GM11168 (cell line): ENCODE measurements at regions not wholly inside any gene's neighbourhood (a gene's known extent, or its start where the extent isn't known, plus 50 kb on each side); places are given as distances from the start of the nearest gene placed in this dataset.
"Not testable (repeated sequence)": the region's sequence is repeated elsewhere in the genome, so short reads cannot be mapped to it uniquely, and the experiment has no call there.

Experiments used
- in situ Hi-C: fragments of 300-500 bp; cut with MboI; formaldehyde crosslinking; loops from one replicate; pipeline ENCODE4 v1.12.0; 2022; ENCODE audit warnings: low sequenced_read_pairs; ENCODE audit not compliant: unreplicated experiment

DNA sequence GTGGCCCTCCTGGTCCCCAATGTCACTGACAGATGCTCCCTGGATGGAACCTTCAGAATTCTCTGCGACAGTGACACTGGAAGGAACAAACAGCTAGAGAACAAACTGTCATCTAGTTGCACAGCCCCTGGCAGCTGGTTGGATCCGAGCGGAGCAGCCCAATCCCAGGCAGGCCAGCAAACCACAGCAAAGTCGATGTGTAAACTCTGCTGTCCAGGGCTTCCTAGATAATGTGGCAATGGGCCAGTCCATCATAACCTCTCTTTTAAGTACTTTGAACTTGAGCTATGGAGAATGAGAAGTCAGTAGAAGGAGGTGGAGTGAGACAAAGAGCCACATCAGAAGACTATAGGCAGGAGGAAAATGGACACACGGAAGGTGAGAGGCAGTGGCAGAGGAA, 323.0 kb downstream of the CBLN1 start:
- in situ Hi-C loops: no loop called here

DNA sequence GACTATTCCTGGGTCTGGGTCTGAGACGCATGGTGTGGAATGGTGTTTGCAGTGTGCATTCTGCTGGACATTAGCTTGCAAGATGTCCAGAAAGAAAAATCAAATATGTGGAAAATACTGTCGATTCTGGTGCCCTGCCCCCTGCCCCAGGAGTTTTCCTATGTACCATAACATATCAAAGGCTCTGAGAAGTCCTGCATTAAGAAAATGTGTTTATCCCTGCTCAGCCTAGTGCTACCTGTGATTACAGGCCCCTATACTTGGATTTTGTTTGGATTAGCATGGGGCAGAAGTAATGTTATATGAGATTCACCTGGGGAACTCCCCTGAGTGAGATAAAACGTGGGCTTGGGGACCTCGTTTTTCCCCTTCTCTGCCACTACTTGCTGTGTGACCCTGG, 325.0 kb downstream of the CBLN1 start:
- in situ Hi-C loops: no loop called here

DNA sequence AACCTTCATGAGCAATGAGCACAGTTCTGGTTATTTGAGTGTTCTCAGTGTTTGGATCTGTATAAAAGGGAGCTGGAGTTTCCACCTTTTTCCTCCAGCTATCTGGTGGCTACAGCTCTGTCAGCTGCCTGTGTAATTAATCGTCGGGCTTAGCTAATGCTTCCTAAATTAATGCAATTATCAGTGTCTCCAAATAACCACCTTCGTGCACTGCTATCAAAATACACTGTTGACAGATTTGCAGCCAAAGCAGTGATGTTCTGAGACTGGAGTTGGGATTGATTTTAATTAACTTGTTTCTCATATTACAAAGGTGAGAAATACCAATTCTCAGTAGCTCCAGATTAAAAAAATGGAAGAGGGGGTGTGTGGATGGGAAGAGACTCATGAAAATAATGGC, 325.8 kb downstream of the CBLN1 start:
- in situ Hi-C loops: no loop called here

DNA sequence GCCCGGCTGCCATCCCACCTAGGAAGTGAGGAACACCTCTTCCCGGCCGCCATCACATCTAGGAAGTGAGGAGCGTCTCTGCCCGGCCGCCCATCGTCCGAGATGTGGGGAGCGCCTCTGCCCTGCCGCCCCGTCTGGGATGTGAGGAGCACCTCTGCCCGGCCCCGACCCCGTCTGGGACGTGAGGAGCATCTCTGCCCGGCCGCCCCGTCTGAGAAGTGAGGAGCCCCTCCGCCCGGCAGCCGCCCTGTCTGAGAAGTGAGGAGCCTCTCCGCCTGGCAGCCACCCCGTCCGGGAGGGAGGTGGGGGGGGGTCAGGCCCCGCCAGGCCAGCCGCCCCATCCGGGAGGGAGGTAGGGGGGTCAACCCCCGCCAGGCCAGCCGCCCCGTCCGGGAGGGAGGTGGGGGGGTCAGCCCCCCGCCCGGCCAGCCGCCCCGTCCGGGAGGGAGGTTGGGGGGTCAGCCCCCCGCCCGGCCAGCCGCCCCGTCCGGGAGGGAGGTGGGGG, 330.0 kb downstream of the CBLN1 start:
- in situ Hi-C loops: not testable (repeated sequence)

DNA sequence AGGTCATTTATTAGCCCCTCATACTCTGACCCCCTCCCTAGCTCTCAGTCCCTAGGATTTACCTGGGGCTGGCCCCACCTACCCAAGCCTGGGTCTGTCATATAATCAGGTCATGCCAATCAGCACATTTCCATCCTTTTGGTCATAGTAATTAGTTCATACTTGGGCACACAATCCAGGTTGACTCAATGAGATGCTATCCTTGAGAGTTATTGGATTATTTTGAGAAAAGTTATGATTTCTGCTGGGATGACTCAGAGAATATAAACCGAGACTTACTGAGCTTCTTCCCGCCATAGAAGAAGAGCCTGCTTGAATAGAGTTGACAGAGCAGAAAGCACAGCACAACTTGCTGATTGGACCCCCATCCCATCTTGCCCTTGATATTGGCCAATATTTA, 331.5 kb downstream of the CBLN1 start:
- in situ Hi-C loops: no loop called here

DNA sequence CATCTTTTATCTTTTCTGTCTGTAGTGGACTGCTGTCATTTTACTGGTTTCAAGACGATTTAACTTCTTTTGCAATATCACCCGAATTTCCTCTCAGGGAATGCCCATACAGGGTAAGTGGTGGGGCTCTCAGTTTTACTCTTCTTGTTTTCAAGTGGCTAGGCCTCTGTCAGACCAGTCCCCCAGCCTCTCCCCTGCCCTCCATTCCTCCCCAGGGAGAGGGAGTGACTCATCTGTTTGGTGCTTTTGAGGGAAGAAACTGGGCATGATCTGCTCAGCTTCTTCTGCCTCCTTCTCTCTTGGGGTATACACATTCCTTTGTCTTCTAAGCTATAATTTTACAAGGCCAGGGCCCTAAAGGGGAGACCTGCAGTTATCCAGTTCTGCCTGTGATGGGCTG, 332.0 kb downstream of the CBLN1 start:
- in situ Hi-C loops: no loop called here

DNA sequence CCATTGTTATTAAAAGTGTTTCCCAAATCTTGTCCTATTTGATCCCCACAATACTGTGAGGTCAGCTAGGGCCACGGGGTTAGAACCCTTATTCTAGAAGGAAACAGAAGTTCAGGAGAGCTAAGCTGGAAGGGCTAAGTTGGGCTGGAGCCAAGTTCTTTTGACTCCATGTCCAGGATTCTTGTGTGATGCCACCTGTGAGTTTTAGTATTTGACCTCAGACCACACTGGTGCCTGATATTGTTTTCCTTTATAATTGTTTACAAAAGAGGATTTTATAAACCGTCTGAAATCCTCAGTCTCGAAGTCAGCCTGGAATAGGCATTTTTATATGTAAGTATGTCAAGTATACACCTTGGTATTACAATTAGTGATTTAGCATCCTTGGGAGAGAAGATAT, 332.7 kb downstream of the CBLN1 start:
- in situ Hi-C loops: no loop called here

DNA sequence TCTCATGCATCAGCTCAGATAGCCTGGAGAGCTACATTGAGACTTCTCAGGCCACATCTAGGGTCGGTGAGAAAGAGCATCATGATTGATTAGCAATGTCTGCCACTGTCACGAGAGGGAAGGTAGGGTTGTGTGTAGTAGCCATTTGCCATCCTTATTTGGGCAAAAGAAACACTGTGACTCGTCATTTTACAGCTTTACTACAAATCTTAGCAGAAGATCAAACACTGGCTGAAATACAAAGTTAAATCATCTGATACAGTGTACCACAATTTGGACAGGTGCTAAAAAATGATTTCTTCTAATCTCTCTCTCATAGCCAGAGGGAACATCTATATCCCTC, 334.3 kb downstream of the CBLN1 start:
- in situ Hi-C loops: no loop called here

DNA sequence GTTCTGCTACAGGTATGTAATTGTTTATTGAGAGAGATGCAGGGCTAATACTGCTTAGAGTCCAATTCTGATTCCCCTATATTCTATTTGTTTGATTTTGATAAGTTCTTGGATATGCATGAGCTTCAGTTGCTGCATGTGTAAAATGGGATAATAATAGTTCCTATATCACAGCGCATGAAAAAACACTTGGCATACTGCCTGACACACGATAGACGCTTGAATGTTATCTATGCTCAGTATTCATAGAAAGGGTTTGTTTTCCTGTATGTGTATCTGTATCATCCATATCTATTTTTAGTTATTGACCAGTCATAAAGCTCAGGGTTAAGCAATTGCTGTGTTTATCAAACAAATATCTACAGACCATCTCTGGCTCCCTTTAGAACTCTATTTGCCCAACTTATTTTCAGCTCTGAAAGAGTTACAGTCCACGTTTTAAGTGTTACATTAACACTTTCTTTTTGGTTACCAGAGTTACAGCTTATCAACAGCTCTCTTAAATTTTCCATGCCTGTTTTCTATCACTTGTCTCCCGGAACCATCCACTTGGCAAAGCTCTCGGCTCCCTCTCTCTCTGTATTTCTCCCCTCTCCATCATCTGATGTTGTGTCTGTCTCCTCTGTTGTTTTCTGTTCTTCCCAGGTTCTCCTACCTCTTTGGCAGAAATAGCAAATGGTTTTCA, 334.8 kb downstream of the CBLN1 start:
- in situ Hi-C loops: no loop called here

DNA sequence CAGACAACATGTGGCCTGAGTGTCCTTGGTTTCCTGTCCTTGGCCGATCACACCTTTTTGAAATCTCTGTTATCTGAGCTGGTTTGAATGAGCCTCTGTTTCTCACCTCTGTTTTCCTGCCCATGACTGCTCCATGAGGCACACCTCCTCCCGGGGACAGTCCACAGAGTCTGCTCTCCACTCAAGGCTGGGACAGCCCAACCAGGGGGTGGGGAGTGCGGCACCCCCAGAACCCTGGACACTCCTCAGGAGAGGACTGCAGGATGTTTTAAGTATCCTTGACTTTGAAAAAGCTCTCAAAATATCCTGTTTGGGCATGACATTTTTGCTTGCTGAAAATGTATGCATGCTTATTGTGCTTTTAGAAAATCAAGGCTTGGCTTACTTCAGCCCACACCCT, 333.0 kb upstream of the N4BP1 start:
- in situ Hi-C loops: no loop called here

DNA sequence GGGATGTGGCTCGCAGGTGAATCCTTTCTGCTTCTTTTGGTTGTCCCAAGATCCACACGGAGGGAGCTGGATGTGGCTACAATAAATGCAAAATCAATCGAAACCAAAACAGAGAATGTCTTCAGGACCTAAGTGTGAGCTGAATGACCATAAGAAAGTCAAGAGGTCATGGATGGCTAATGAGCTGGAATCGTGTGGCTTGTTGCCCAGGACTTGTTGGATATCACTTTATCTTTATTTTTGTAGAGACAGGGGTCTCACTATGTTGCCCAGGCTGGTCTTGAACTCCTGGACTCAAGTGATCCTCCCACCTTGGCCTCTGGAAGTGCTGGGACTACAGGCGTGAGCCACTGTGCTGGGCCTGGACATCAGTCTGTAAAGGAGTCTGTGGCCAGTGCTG, 326.8 kb upstream of the N4BP1 start:
- in situ Hi-C loops: no loop called here

DNA sequence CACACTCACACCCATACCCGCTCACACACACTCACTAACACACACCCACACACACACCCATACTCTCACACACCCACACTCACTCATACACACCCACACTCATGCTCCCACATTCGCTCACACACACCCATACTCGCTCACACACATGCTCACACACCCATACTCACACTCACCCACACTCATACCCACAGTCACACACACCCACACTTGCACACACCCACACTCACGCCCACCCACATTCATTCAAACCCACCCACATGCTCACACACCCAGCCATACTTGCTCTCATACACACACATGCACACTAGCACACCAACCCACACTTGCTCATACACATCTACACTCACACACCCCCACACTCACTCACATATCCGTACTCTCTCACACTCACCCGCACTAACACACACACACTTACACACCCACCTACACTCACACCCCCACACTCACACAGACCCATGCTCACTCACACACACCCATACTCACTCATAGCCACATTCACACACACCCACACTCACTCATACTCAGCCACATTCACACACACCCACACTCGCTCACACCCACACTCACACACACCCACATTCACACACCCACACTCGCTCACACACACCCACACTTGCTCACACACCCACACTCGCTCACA, 322.4 kb upstream of the N4BP1 start:
- in situ Hi-C loops: no loop called here

DNA sequence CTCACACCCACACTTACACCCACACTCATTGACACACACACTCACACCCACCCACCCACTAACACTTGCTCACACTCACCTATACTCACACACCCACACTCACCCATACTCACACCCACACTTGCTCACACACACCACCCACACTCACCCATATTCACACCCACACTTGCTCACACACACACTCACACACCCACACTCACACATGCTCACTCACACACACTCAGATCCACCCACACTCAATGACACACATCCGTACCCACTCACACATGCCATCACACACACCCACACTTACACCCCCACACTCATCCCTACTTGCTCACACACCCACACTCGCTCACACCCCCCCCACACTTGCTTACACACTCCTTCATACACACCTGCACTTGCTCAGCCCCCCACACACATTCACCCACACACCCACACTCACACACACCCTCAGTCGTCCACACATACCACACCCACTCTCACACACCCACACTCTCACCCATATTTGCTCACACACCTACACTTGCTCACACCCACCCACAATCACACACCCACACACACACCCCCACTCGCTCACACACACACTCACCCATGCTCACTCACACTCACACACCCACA, 321.1 kb upstream of the N4BP1 start:
- in situ Hi-C loops: no loop called here

DNA sequence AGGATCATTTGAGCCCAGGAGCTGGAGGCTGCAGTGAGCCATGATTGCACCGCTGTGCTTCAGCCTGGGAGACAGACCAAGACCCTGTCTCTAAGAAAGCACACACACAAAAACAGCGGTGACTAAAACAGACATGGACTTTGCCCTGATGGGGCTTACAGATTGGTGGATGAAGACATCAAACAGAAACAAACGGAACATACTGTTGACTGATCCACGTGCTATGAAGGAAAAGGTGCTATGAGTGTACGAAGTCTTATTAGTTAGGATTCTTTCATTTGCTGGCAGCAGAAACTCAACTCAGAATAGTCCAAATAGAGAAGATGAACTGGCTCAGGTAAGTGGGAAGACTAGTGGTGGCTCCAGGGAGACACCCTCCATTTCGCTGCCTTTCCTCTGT, 309.8 kb upstream of the N4BP1 start:
- in situ Hi-C loops: no loop called here

DNA sequence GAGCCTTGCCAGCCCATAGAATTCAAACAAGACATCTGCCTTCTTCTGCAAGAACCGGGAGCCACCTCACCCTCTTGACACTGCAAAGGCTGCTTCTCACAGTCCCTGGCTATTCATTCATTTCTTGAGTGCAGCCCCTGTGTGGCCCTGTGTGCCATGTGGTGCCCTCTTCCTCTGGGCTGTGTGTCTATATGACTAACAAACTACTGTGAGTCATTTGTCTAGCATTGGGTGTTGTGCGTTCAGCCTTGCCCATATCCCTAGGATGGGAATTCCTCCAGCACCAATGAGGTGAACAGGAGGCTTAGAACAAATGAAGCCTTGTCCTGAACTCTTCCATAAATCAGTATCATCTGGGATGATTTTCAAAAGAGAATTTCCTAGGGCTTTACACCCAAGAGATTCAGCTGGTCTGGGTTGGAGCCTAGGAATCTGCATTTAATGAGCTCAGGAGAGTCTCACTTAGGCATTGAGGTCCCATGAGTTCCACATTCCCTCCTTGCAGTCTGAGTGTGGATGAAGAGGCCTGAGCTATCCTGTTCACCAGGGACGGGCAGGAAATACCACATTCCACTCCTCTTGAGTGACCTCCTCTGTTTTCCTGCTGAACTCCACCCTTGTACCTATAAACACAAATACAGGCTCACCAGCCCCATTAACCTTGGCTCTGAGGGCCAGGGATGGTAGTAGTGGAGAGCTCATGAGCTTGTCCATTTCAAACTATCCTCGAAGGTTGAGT, 308.7 kb upstream of the N4BP1 start:
- in situ Hi-C loops: no loop called here

DNA sequence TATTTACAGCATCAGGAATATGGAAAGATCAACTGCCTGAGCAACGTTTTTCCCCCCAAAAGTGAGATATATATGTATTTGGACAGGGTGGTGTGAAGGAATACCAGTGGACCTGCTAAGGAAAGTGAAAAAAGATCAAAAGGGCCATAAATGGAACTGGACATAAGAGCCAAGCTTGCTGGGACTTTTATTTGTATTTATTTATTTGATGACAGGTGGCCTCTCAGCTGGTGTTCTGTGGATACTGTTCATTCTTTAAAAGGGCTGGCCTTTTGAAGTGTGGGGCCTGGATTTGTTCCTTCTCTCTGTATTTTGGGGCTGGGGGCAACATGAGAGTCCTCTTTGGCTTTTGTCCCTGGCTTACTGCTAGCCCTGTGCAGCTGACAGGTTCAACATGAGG, 306.6 kb upstream of the N4BP1 start:
- in situ Hi-C loops: no loop called here

DNA sequence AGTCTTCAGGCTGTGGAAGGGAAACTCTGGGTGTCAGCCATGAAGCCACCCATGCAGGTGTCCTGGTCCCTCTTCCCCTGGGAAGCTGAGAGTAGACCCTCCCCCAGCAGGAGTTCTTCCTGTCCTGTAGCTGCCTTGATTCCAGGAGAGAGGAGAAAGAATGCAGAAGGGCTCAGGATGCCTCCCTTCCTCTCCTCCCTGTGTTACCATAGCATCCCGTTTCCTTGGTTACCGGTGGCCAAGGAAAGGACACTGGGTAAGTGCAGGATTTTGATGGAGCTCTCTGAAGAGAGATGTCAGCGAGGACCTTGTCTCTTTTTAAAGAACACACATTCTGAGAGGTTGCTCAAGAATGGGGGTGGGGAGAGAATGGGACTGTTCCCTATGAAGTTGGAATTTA, 304.1 kb upstream of the N4BP1 start:
- in situ Hi-C loops: no loop called here

DNA sequence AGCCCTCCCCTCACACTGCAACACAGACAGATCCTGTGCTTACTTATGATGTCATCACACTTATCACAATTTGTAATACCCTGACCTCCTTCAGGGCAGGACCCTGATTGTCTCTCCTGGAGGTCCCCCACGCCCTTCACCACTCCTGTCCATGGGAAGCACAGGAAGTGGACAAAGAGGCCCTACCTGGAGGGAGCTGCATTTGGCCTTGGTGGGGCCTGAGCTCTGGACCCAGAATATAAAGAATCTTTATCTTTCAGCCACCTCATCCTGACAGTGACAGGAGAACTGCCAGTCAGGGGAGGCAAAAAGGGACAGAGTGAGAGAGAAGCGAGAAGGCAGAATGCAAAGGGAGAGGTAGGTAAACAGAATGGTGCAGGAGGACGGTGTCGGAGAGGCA, 303.4 kb upstream of the N4BP1 start:
- in situ Hi-C loops: no loop called here

DNA sequence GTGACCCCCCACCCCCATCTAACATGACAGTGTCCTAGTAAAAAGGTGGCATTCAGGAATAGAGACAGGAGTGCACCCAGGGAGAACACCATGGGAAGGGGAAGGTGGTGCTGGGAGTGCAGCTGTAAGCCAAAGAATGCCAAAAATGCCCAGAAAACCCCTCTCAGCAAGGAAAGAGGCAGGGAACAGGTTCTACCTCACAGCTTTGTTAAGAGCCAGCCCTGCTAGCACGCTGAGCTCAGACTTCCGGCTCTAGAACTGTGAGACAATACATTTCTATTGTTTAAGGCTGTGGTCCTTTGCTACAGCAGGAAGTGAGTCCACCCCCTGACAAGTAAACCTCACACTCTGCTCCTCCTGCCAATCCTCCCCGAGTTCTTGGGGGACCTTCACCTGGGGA, 302.4 kb upstream of the N4BP1 start:
- in situ Hi-C loops: no loop called here

DNA sequence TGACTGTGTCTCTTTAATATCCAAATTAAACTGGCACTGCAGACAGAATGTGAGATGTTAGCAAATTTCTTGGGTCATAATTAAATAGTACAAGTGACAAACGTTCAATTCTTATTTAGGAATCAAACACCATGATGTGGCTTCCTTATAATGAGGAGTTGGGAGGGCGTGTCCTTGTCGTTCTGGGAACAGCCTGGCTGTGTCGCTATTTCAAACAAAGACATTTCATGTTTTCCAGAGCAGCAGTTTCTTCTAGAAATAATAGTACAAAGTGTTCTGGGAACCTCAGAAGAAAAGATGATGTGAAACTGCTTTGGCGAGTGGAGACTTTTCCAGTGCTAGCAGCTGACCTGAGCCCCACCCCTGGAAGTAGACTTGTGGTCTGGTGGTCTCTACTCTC, 301.7 kb upstream of the N4BP1 start:
- in situ Hi-C loops: no loop called here

DNA sequence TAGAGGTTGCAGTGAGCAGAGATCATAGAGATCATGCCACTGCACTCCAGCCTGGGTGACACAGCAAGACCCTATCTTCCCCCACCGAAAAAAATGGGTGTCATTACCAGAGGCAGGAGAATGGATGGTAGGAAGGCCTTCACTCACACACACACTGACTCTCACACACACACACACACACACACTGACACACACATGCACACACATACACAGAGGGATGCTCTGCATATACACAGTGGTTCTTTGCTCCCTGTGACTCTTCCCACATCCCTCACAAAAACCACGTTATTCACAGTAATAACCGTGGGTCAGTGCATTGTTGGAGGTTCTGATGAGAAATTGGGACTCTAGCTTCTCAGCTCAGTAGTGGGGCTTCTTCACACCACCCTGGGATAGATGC, 300.2 kb upstream of the N4BP1 start:
- in situ Hi-C loops: no loop called here
